Mesodermal cell (in vitro differentiated cells): ENCODE measurements at regions not wholly inside any gene's neighbourhood (a gene's known extent, or its start where the extent isn't known, plus 50 kb on each side); places are given as distances from the start of the nearest gene placed in this dataset.
"Not testable (repeated sequence)": the region's sequence is repeated elsewhere in the genome, so short reads cannot be mapped to it uniquely, and the experiment has no call there.

Experiments
- H3K27ac ChIP-seq: 2 replicates; pipeline ENCODE4 v1.7.0; 2013; ENCODE audit warnings: mild to moderate bottlenecking, low read depth, low read length, moderate library complexity; ENCODE audit not compliant: severe bottlenecking
- H3K36me3 ChIP-seq: 2 replicates; pipeline ENCODE4 v1.7.1; 2013; ENCODE audit warnings: mild to moderate bottlenecking, low read length, moderate library complexity; ENCODE audit not compliant: control insufficient read depth, insufficient read depth
- H3K4me1 ChIP-seq: one replicate; pipeline ENCODE4 v1.7.1; 2013; ENCODE audit warnings: mild to moderate bottlenecking, low read length; ENCODE audit not compliant: insufficient read depth, control insufficient read depth, poor library complexity, severe bottlenecking
- H3K4me3 ChIP-seq: 2 replicates; pipeline ENCODE4 v1.7.0; 2013; ENCODE audit warnings: low read length, control low read depth, mild to moderate bottlenecking; ENCODE audit not compliant: insufficient read depth, poor library complexity, severe bottlenecking; ENCODE audit errors: extremely low read depth
- H3K9me3 ChIP-seq: 2 replicates; pipeline ENCODE4 v1.7.1; 2013; ENCODE audit warnings: mild to moderate bottlenecking, low read length, moderate library complexity; ENCODE audit not compliant: control insufficient read depth
- WGBS, 2 experiments: methylation state at CpG; one replicate each; pipeline ENCODE4 v1.1.5; 2013; ENCODE audit warnings: missing lambda C conversion rate in 2 of 2; ENCODE audit not compliant: insufficient coverage in 2 of 2; 5-methylcytosine and 5-hydroxymethylcytosine counted together

DNA sequence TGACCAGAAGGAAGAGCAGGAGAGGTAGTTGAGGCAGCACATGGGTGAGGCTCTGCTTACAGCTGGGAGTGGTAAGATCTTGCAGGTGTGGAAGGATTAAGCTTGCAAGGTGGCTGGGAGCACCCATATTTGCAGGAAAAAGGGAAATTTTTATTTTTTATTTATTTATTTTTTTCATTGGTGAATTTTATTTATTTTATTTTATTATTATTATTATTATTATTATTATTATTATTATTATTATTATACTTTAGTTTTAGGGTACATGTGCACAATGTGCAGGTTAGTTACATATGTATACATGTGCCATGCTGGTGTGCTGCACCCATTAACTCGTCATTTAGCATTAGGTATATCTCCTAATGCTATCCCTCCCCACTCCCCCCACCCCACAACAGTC, 297.4 kb upstream of the BOD1L1 start:
- H3K4me1 ChIP-seq = peaks cover 18% of the 10 kb centered on the region
- no CpG with 5 or more reads among the region's 1 CpG for WGBS, 2 experiments
- H3K27ac ChIP-seq, H3K36me3 ChIP-seq, H3K9me3 ChIP-seq, H3K4me3 ChIP-seq: not testable (repeated sequence)

GRCh38 chr4:13928214-13928613, 300.7 kb upstream of the BOD1L1 start:
- Histone ChIP-seq H3K36me3 (no peaks in the 10 kb centered on the region), H3K27ac (no peak overlapping the region), H3K4me1 (no peaks in the 10 kb centered on the region), H3K9me3 (no peaks in the 10 kb centered on the region), H3K4me3 (no peak overlapping the region)
- WGBS, 2 experiments = 92 to 93% methylated on average over 6 to 7 of the region's 7 CpGs

DNA sequence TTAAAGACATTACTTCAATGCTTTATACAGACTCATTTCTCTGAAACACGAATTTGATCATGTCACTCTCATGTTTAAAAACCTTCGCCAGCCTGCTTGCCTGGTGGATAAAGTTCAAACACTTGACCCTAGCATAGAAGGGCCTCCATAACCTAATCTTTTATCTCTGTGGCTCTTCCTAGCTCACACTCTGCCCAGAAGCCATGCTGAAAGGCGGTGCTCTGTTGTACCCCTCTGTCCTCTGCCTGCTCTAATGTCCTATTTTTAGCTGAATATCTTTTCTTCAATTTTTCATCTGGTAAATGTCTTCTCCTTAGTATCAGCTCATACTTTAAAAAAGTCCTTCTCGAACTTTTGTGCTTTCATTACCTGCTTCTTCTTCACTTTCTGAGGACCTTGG, 302.6 kb upstream of the BOD1L1 start:
- Histone ChIP-seq H3K9me3 (no peaks in the 10 kb centered on the region), H3K27ac (no peak overlapping the region), H3K36me3 (no peaks in the 10 kb centered on the region), H3K4me1 (peaks cover 3% of the 10 kb centered on the region), H3K4me3 (no peak overlapping the region)
- 92 to 100% methylated on average over 4 of the region's 4 CpGs for WGBS, 2 experiments

GRCh38 chr4:13933191-13933590, 305.7 kb upstream of the BOD1L1 start:
- 79 to 100% methylated on average over 1 to 3 of the region's 4 CpGs for WGBS, 2 experiments
- Histone ChIP-seq H3K4me1 (peaks cover 3% of the 10 kb centered on the region), H3K36me3 (no peaks in the 10 kb centered on the region), H3K4me3 (no peak overlapping the region), H3K27ac (no peak overlapping the region), H3K9me3 (no peaks in the 10 kb centered on the region)

DNA sequence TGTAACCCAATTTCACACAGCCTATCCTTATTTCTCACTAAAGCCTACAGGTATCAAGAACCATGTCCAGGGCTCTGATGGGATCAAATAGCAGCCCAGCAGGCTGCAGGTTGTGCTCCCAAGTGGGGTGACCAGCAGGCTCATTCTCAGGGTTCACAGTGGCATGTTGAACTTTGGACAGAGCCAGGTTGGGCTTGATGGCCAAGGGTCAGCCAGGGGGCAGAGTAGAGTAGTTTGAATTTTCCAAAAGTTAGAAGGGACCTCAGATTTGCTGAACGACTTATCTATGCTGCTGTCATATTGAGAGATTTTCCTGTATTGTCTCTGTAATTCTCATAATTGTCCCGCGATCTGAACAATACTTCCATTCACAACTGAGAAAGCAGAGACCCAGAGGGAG, 310.8 kb upstream of the BOD1L1 start:
- H3K4me1 ChIP-seq = peaks cover 3% of the 10 kb centered on the region
- WGBS, 2 experiments = 89 to 100% methylated on average over 1 to 3 of the region's 3 CpGs
- no peak overlapping the region for H3K27ac ChIP-seq
- no peaks in the 10 kb centered on the region for H3K9me3 ChIP-seq
- H3K36me3 ChIP-seq = no peaks in the 10 kb centered on the region
- H3K4me3 ChIP-seq = no peak overlapping the region

GRCh38 chr4:13940921-13941320, 313.4 kb upstream of the BOD1L1 start:
- Histone ChIP-seq H3K9me3 (no peaks in the 10 kb centered on the region), H3K4me1 (no peaks in the 10 kb centered on the region), H3K4me3 (no peak overlapping the region), H3K36me3 (no peaks in the 10 kb centered on the region), H3K27ac (no peak overlapping the region)
- WGBS, 2 experiments = 87 to 95% methylated on average over 3 of the region's 3 CpGs

- H3K4me3 ChIP-seq = no peak overlapping the region
- no peaks in the 10 kb centered on the region for H3K4me1 ChIP-seq
- H3K27ac ChIP-seq = no peak overlapping the region
- H3K9me3 ChIP-seq = no peaks in the 10 kb centered on the region
- no peaks in the 10 kb centered on the region for H3K36me3 ChIP-seq
- 86 to 90% methylated on average over 2 to 3 of the region's 3 CpGs for WGBS, 2 experiments
These were observed 315.5 kb upstream of the BOD1L1 start for GRCh38 chr4:13942977-13943376.

DNA sequence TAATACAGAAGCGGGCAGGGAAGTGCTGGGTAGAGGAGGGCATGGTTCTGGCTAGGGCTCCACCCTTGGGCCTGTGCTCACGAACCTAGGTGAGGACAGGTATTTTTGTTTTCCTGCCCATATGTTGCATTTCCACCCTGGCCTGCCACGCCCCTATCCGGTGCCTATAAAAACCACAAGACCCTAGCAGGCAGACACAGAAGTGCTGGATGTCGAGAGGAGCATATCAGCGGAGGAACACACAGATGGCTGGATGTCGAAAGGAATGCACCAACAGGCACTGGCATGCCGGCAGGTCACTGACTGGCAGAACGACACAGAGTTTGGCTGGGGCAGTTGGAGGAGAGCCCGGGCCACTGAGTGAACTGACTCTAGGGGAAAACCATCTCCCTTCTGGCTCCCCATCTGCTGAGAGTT, 316.6 kb upstream of the BOD1L1 start:
- no peaks in the 10 kb centered on the region for H3K4me1 ChIP-seq
- no peak overlapping the region for H3K27ac ChIP-seq
- H3K36me3 ChIP-seq = no peaks in the 10 kb centered on the region
- H3K4me3 ChIP-seq = no peak overlapping the region
- no peaks in the 10 kb centered on the region for H3K9me3 ChIP-seq
- 87 to 94% methylated on average over 9 of the region's 10 CpGs for WGBS, 2 experiments

- H3K4me1 ChIP-seq = peaks cover 4% of the 10 kb centered on the region
- no peak overlapping the region for H3K4me3 ChIP-seq
- H3K9me3 ChIP-seq = no peaks in the 10 kb centered on the region
- H3K27ac ChIP-seq = no peak overlapping the region
- no peaks in the 10 kb centered on the region for H3K36me3 ChIP-seq
- 89 to 100% methylated on average over 1 of the region's 1 CpG for WGBS, 2 experiments
These were observed 320.4 kb upstream of the BOD1L1 start for GRCh38 chr4:13947921-13948320.

GRCh38 chr4:13950491-13950890, 323.0 kb upstream of the BOD1L1 start:
- H3K9me3 ChIP-seq = no peaks in the 10 kb centered on the region
- H3K4me3 ChIP-seq = no peak overlapping the region
- peaks cover 4% of the 10 kb centered on the region for H3K4me1 ChIP-seq
- H3K36me3 ChIP-seq = no peaks in the 10 kb centered on the region
- 67 to 90% methylated on average over 2 to 4 of the region's 4 CpGs for WGBS, 2 experiments
- no peak overlapping the region for H3K27ac ChIP-seq

- Histone ChIP-seq H3K9me3 (no peaks in the 10 kb centered on the region), H3K36me3 (no peaks in the 10 kb centered on the region), H3K4me3 (no peak overlapping the region), H3K27ac (no peak overlapping the region), H3K4me1 (peaks cover 4% of the 10 kb centered on the region)
- 90 to 97% methylated on average over 5 to 6 of the region's 6 CpGs for WGBS, 2 experiments
These were observed 325.6 kb upstream of the BOD1L1 start for GRCh38 chr4:13953083-13953482.
